Common myeloid progenitor, CD34-positive (primary cell): ENCODE measurements at regions not wholly inside any gene's neighbourhood (a gene's known extent, or its start where the extent isn't known, plus 50 kb on each side); places are given as distances from the start of the nearest gene placed in this dataset.

ENCODE experiments used
- CTCF ChIA-PET: fragments of 350-600 bp; sonication (Branson Sonifier 250); formaldehyde crosslinking; loops from one replicate; lab custom pipeline; 2021; ENCODE audit warnings: antibody characterized with exemption; lab: Charles Lee
- POLR2A ChIA-PET: fragments of 350-600 bp; sonication (Branson Sonifier 250); formaldehyde crosslinking; loops from one replicate; lab custom pipeline; 2021; ENCODE audit warnings: antibody characterized with exemption; lab: Charles Lee
- DNase-seq, 3 donors: peaks; one replicate each; pipeline versions ENCODE4 v3.0.0 to v3.0.0-alpha.2; 2013
- H3K27ac ChIP-seq, 2 experiments: 1 replicate in 1 of 2; 2 replicates in 1 of 2; pipeline ENCODE4 v1.7.0; 2013; ENCODE audit warnings: inconsistent platforms in 2 of 2, low read length in 2 of 2, mild to moderate bottlenecking in 2 of 2, low read depth in 1 of 2, moderate library complexity in 1 of 2; ENCODE audit not compliant: severe bottlenecking in 2 of 2, insufficient read depth in 1 of 2, poor library complexity in 1 of 2
- H3K27me3 ChIP-seq, 5 experiments: replicated peaks in 2 of 5; 1 replicate in 3 of 5; 2 replicates in 2 of 5; pipeline versions ENCODE4 v1.6.1 to v1.7.0; 2013; ENCODE audit warnings: low read length in 4 of 5, mild to moderate bottlenecking in 2 of 5, moderate library complexity in 2 of 5, inconsistent platforms in 1 of 5; ENCODE audit not compliant: insufficient read depth in 5 of 5, control insufficient read depth in 4 of 5
- H3K36me3 ChIP-seq, 4 experiments: 1 replicate in 2 of 4; 2 replicates in 2 of 4; pipeline versions ENCODE4 v1.6.1 to v1.7.0; 2013; ENCODE audit warnings: low read length in 3 of 4, control low read depth in 1 of 4, mild to moderate bottlenecking in 1 of 4; ENCODE audit not compliant: control insufficient read depth in 4 of 4, insufficient read depth in 4 of 4
- H3K4me1 ChIP-seq, 4 experiments: 1 replicate in 3 of 4; 2 replicates in 1 of 4; pipeline versions ENCODE4 v1.6.1 to v1.7.1; 2013; ENCODE audit warnings: low read length in 3 of 4, mild to moderate bottlenecking in 3 of 4, control low read depth in 1 of 4, inconsistent platforms in 1 of 4, moderate library complexity in 1 of 4; ENCODE audit not compliant: control insufficient read depth in 4 of 4, insufficient read depth in 4 of 4; ENCODE audit errors: control extremely low read depth in 1 of 4
- H3K4me3 ChIP-seq, 7 experiments: 1 replicate in 4 of 7; 2 replicates in 3 of 7; pipeline versions ENCODE4 v1.5.1 to v1.7.0; 2013; ENCODE audit warnings: mild to moderate bottlenecking in 7 of 7, low read length in 6 of 7, moderate library complexity in 6 of 7, inconsistent platforms in 2 of 7, low read depth in 2 of 7, control low read depth in 1 of 7; ENCODE audit not compliant: insufficient read depth in 4 of 7, control insufficient read depth in 1 of 7; ENCODE audit errors: extremely low read depth in 1 of 7
- H3K9me3 ChIP-seq, 5 experiments: 1 replicate in 4 of 5; 2 replicates in 1 of 5; pipeline versions ENCODE4 v1.6.1 to v1.7.1; 2013; ENCODE audit warnings: low read length in 4 of 5, mild to moderate bottlenecking in 2 of 5, inconsistent platforms in 1 of 5, low read depth in 1 of 5, moderate library complexity in 1 of 5; ENCODE audit not compliant: control insufficient read depth in 4 of 5, insufficient read depth in 2 of 5; ENCODE audit errors: control extremely low read depth in 1 of 5
- WGBS: methylation state at CpG from one replicate; pipeline ENCODE4 v1.1.5; 2013; ENCODE audit not compliant: insufficient coverage; 5-methylcytosine and 5-hydroxymethylcytosine counted together

DNA sequence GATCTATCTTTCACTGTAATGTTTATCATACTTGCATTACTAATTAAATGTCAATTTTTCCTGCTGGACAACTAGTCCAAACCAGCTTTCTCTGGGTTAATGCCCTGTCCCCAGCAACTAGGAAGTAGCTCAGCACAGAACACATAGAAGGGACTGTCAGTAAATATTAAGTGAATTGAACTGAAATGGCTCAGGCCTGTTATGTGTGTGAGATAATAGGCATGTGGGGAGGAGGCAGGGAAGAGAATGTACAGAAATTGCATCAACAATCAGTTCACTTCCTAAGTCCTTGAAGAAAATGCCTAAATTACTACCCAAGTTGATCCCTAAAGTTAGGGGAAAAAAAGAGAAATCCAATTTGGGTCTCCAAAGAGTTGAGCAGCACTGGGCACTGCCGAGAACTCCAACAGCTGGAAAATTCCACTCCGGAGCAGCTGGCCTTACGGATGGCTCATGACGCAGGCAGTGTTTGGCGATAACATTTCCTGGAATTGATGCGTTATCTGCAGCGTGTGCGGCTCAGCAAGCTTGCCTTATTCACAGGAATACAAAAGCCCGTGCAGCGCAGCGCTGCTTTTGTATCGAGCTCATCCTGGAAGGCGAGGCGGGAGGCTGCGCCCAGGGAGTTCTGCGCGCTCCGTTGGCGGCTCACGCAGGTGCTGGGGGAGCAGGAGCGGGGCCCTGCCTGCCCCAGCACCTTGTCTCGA, 297.3 kb upstream of the LCORL start:
- WGBS: 8% methylated on average over 22 of the region's 22 CpGs

DNA sequence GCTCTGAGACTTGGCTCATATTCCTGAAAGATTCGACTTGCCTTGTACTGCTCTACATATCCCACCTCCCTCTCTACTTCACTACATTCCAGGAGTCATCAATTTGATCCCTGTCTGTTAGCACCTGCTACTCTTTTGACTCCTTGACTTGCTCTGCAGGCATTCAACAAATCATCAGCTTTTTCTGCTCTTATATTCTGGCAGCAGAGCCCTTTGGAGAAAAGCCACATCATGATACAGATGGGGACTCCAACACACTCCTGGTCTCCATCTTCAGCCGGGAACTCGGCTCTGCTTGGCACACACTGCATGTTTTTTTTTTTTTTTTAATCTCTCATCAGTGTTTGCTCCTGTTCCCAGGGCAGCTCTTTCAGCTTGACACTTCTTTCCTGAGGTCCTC, 293.2 kb upstream of the LCORL start:
- CTCF ChIA-PET: interaction anchor here (0.7 kb wide), 1 partner anchor 529 kb away, joined by 3 read pairs; no protein-coding TSS in a partner anchor
- Histone ChIP-seq H3K4me1 (no peaks in the 10 kb centered on the region), H3K36me3 (no peaks in the 10 kb centered on the region), H3K9me3 (peaks cover 0 to 3% (median 0%) of the 10 kb centered on the region in 5 experiments), H3K27ac (no peak overlapping the region), H3K27me3 (peaks cover 0 to 16% (median 10%) of the 10 kb centered on the region in 5 experiments), H3K4me3 (no peak overlapping the region)
- no peak for DNase-seq
- POLR2A ChIA-PET: no interaction called here
- WGBS: 94% methylated on average over 3 of the region's 3 CpGs

More for the DNA sequence above, 297.3 kb upstream of the LCORL start:
- no peak overlapping the region for H3K27ac ChIP-seq
- ChIA-PET POLR2A (no interaction called here), CTCF (no interaction called here)
- H3K9me3 ChIP-seq: peaks cover 0 to 3% (median 0%) of the 10 kb centered on the region in 5 experiments
- H3K36me3 ChIP-seq: no peaks in the 10 kb centered on the region
- peaks cover 0 to 17% (median 13%) of the 10 kb centered on the region in 5 experiments for H3K27me3 ChIP-seq
- DNase-seq: no peak
- H3K4me3 ChIP-seq: no peak overlapping the region
- no peaks in the 10 kb centered on the region for H3K4me1 ChIP-seq

DNA sequence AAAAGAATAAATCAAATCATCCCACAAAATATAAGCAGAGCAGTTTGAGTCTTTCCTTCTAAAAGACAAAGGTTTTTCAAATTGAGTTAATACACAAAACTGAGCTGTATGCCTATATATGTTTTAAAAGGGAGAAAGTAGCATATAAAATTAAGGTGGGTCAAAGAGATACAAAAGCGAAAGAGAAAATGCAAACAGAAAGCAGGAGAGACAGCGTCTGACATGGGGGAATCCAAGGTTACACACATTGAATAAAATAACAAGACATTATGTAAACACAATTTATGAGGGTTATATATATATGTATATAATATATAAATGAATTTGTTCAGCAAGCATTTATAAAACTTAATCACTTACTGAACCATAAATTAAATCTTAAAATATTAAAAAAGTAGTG, 276.1 kb upstream of the LCORL start:
- Histone ChIP-seq H3K27ac (no peak overlapping the region), H3K4me1 (no peaks in the 10 kb centered on the region), H3K36me3 (no peaks in the 10 kb centered on the region), H3K27me3 (no peaks in the 10 kb centered on the region), H3K4me3 (no peak overlapping the region), H3K9me3 (no peaks in the 10 kb centered on the region)
- ChIA-PET CTCF (interaction anchor here (1.9 kb wide), 1 partner anchor 24 kb away, joined by 4 read pairs; no protein-coding TSS in a partner anchor), POLR2A (no interaction called here)
- no peak for DNase-seq
- WGBS: no CpG with 5 or more reads among the region's 2 CpGs

GRCh38 chr4:18296411-18296810, 274.9 kb upstream of the LCORL start:
- Histone ChIP-seq H3K9me3 (no peaks in the 10 kb centered on the region), H3K4me3 (no peak overlapping the region), H3K4me1 (no peaks in the 10 kb centered on the region), H3K27ac (no peak overlapping the region), H3K27me3 (no peaks in the 10 kb centered on the region), H3K36me3 (no peaks in the 10 kb centered on the region)
- DNase-seq: no peak
- POLR2A ChIA-PET: no interaction called here
- CTCF ChIA-PET: interaction anchor here (0.8 to 1.9 kb wide), 2 partner anchors 20 to 26 kb away, joined by 3 to 4 read pairs; no protein-coding TSS in a partner anchor
- WGBS: 33% methylated on average over 2 of the region's 2 CpGs

DNA sequence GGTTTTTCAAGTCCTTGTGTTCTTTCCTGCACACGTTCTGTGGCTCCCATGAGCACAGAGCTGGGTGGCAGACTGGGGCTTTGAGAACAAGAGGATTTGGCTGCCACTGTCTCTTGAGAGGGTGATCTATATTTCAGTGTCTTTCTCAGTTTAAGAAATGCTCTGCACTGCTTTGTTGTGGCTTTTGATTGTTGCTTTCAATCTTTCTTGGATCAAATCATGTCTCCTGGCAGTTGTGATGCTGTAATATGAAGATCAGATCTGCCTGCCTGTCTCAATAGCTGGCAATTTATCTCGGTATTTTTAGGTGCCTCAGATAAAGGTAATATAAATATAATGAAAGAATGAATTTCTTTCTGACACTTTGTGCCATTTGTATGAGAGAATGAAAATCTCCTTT, 273.3 kb upstream of the LCORL start:
- Histone ChIP-seq H3K36me3 (no peaks in the 10 kb centered on the region), H3K27ac (no peak overlapping the region), H3K4me1 (no peaks in the 10 kb centered on the region), H3K27me3 (no peaks in the 10 kb centered on the region), H3K9me3 (no peaks in the 10 kb centered on the region), H3K4me3 (no peak overlapping the region)
- 83% methylated on average over 1 of the region's 2 CpGs for WGBS
- CTCF ChIA-PET: no interaction called here
- DNase-seq: no peak
- POLR2A ChIA-PET: no interaction called here

- H3K36me3 ChIP-seq: no peaks in the 10 kb centered on the region
- no peaks in the 10 kb centered on the region for H3K27me3 ChIP-seq
- H3K4me1 ChIP-seq: no peaks in the 10 kb centered on the region
- POLR2A ChIA-PET: no interaction called here
- CTCF ChIA-PET: no interaction called here
- no peaks in the 10 kb centered on the region for H3K9me3 ChIP-seq
- DNase-seq: no peak
- H3K27ac ChIP-seq: no peak overlapping the region
- H3K4me3 ChIP-seq: no peak overlapping the region
- WGBS: 100% methylated on average over 3 of the region's 6 CpGs
Observed at GRCh38 chr4:18294021-18294420, 272.5 kb upstream of the LCORL start.

DNA sequence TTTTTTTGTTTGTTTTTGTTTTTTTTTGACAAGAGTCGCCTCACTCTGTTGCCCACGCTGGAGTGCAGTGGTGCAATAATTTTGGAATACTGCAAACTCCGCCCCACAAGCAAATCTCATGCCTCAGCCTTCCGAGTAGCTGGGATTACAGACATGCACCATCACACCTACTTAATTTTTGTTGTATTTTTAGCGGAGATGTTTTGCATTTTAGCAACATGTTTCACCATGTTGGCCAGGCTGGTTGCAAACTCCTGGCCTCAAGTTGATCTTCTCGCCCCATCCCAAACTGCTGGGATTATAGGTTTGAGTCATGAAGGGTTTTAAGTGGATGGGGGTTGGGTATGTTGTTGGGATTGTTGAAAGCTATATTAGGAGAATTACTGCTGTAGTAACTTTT, 270.9 kb upstream of the LCORL start:
- no peak overlapping the region for H3K4me3 ChIP-seq
- H3K27me3 ChIP-seq: no peaks in the 10 kb centered on the region
- no peaks in the 10 kb centered on the region for H3K4me1 ChIP-seq
- no peaks in the 10 kb centered on the region for H3K9me3 ChIP-seq
- no peaks in the 10 kb centered on the region for H3K36me3 ChIP-seq
- H3K27ac ChIP-seq: no peak overlapping the region
- no peak for DNase-seq
- ChIA-PET CTCF (no interaction called here), POLR2A (no interaction called here)
- 94% methylated on average over 3 of the region's 6 CpGs for WGBS
